ENCODE measurements at regions not wholly inside any gene's neighbourhood (a gene's known extent, or its start where the extent isn't known, plus 50 kb on each side); places are given as distances from the start of the nearest gene placed in this dataset.

DNA sequence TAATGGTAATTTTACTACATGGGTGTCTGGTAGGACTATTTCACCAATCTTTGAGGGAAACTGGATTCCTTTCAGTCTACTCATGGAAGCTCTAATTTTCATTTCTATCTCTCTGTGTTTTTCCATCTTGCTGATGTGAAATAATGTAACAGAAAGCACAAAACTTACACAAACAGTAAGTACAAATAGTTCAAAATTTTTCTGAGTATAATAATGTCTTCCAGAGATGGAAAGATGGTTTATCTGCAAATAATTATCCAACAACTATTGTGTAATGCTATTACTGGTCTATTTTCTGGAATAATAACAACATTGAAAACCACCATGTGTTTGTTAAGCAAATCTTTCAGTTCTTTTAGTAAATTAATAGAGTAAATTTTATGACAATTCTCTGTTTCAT, 565.8 kb upstream of the MGMT start:
- no peak for TF ChIP-seq CTCF (conservative IDR thresholded peaks at IDR 0.05)
- no peak overlapping the region for H3K27ac ChIP-seq

DNA sequence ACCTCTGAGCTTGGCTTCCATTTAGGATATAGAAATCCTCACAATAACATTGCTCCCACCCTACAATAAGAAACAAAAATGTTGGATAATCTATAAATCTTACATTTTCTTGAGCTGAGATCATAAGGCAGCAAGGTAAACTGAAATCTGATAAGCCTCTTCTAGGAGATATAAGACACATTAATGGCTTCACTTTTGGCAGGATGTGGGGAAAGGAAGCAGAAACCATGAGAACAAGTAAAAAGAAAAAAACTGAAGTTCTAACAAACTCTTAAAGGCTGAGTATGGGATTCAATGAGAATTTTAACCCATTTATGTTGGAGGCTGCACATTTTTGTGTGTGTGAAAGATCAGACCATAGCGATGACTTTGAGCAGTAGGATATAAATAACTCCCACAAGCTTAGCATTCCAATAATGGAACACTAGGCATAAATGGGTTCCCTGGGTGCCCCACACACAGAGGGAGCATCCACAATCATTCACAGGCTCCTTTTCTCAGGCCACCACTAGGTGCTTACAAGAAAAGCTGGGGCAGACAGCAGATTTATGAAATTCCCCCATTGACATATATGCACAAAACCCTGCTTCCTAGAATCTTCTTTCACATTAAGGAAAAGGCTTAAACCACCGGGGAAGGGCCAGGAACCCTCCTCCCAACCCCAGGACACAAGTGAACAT, 564.9 kb upstream of the MGMT start:
- no peak overlapping the region for H3K27ac ChIP-seq
- no peak for TF ChIP-seq CTCF (conservative IDR thresholded peaks at IDR 0.05)

GRCh38 chr10:128907155-128907941, 559.7 kb upstream of the MGMT start:
- no peak overlapping the region for H3K27ac ChIP-seq
- TF ChIP-seq CTCF (conservative IDR thresholded peaks at IDR 0.05), result no peak

GRCh38 chr10:128908099-128908498, 558.9 kb upstream of the MGMT start:
- no peak for TF ChIP-seq CTCF (conservative IDR thresholded peaks at IDR 0.05)
- no peak overlapping the region for H3K27ac ChIP-seq

DNA sequence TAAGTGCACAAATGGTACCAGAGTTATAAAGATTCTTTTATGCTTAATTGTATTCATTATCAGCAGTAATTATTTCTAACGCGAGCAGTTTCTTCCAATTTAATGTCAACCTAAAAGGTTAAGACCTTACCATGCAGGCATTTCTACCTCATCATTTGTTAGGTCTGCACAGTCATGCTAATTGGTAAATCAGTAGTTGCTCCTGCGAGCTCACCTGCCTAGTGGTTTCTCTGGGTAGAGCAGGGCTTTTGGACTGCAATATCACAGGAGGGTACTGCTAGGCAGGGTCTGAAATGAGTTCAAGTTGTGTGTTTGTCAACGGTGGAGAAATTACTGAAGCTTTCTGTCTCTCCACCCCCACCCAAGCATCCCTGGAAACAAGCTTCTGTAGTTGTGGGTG, 558.5 kb upstream of the MGMT start:
- no peak for TF ChIP-seq CTCF (conservative IDR thresholded peaks at IDR 0.05)
- H3K27ac ChIP-seq, result no peak overlapping the region

GRCh38 chr10:128912568-128913311, 554.3 kb upstream of the MGMT start:
- H3K27ac ChIP-seq, result no peak overlapping the region
- TF ChIP-seq CTCF (conservative IDR thresholded peaks at IDR 0.05), result no peak

- no peak for TF ChIP-seq CTCF (conservative IDR thresholded peaks at IDR 0.05)
- no peak overlapping the region for H3K27ac ChIP-seq
Measured at GRCh38 chr10:128914681-128915080, 552.4 kb upstream of the MGMT start.
